Coronary artery (tissue), 2 donors: ENCODE measurements at regions not wholly inside any gene's neighbourhood (a gene's known extent, or its start where the extent isn't known, plus 50 kb on each side); places are given as distances from the start of the nearest gene placed in this dataset.

ENCODE experiments used
- DNase-seq: peaks from one replicate; pipeline ENCODE4 v3.0.0-alpha.2; 2017; ENCODE audit warnings: low spot score
- H3K27ac ChIP-seq, 2 donors: fragments of 200-600 bp; sonication (generic); one replicate each; pipeline ENCODE4 v1.5.1; 2016 to 2019
- H3K4me3 ChIP-seq: fragments of 200-600 bp; sonication (generic); 2 replicates; pipeline ENCODE4 v1.5.1; 2016; ENCODE audit warnings: mild to moderate bottlenecking, moderate library complexity
- CTCF ChIP-seq: fragments of 200-600 bp; sonication (generic); IDR thresholded peaks from one replicate; pipeline ENCODE4 v1.5.1; 2019; ENCODE audit warnings: antibody characterized with exemption

DNA sequence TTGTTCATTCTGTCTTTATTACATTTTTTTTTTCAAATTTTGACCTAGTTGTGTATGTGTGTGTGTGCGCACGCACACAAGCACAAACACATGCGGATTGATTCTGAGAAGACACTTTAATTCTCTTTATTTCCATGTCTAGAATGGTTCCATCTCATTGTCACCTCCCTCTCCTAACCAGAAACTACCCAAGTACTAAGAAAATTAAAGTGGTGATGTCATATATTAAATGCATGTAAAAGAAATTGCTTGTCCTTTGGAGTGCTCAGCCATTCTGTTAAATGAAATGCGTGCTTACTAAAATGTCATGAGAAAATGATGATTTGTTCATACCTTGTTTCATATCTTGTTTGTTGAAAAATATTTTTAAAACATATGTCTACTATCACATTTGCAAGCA lies 1297.0 kb upstream of the TENM3 start:
- H3K27ac ChIP-seq, result no peak overlapping the region
- H3K4me3 ChIP-seq, result no peak overlapping the region
- no peak for TF ChIP-seq CTCF
- DNase-seq, result no peak

GRCh38 chr4:180947425-180947824 lies 1295.8 kb upstream of the TENM3 start:
- no peak for TF ChIP-seq CTCF
- no peak overlapping the region for H3K4me3 ChIP-seq
- DNase-seq, result no peak
- H3K27ac ChIP-seq, result no peak overlapping the region

DNA sequence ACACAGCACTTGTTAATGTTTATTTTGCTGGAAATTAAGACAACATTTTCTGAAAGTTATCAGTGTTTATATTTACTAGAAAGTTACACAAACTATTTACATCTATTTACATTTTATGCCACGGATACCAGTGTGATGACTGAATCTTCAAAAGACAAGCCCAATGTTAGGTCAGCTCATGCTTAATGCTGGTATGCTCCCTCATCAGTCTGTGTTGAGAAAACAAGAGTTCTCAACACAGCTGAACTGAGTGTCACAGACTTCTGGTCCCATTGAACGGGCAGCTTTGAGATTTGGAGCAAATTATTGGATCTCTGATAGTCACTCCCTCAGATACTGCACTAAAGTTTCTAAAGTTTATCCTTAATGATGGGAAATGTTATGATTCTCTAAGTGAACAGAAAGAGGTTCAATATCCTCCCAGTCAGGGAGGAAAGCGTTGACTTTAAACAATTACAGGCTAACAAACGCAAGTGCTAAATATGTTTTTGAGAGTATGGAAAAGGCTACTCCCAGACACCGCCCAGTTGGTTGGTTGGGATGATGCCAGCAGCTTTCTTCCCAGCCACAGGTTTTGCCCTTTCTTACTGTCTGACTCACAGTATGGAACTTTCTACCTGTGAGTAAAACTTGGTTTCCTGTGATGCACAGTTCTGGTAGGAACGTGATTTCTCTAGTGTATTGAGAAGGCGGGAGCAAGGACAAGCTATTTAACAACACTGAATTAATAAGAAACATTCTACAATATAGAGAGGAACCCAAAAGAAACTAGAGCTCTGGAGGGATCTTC lies 1293.6 kb upstream of the TENM3 start:
- H3K4me3 ChIP-seq, result no peak overlapping the region
- H3K27ac ChIP-seq, result no peak overlapping the region
- DNase-seq, result no peak
- TF ChIP-seq CTCF, result no peak

GRCh38 chr4:180950377-180950776 lies 1292.8 kb upstream of the TENM3 start:
- Histone ChIP-seq H3K27ac (no peak overlapping the region), H3K4me3 (no peak overlapping the region)
- DNase-seq, result no peak
- TF ChIP-seq CTCF, result no peak

GRCh38 chr4:180951312-180951711 lies 1291.9 kb upstream of the TENM3 start:
- no peak for TF ChIP-seq CTCF
- DNase-seq, result no peak
- H3K27ac ChIP-seq, result no peak overlapping the region
- no peak overlapping the region for H3K4me3 ChIP-seq

GRCh38 chr4:180953572-180953971 lies 1289.6 kb upstream of the TENM3 start:
- Histone ChIP-seq H3K27ac (no peak overlapping the region), H3K4me3 (no peak overlapping the region)
- no peak for TF ChIP-seq CTCF
- DNase-seq, result no peak

DNA sequence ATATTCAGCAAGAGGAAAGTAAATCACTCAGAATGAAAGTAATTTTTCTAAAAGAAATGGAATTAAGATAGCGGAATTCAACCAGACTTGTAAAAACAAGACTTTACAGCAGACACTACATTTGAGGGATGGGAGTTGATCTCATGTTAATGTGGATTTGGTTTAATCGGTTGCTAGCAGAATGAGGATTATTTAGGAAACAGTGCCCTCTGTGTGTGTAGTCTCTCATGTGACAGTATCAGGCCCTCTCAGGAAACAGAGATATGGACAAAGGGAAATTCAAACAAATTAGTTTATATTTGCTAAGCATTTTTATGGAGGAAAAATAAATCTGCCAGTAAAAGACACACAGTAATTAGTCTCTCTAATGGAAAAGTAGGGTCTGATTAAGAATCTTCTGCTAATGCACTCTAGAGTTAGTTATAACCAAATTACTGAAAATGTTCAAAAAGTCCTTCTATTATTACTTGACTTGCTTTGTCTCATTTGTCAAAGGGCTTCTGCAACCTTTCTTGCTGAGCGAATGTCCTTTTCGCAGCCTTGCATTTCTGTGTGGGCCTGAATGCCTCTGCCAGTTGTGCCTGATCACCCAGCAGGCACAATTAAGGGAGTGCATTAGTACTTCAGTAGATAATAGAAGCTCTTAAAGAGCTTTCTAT lies 1282.3 kb upstream of the TENM3 start:
- DNase-seq, result no peak
- H3K4me3 ChIP-seq, result no peak overlapping the region
- TF ChIP-seq CTCF, result no peak
- H3K27ac ChIP-seq, result no peak overlapping the region
